GM12864 (cell line): ENCODE measurements at regions not wholly inside any gene's neighbourhood (a gene's known extent, or its start where the extent isn't known, plus 50 kb on each side); places are given as distances from the start of the nearest gene placed in this dataset.

ENCODE experiments used
- DNase-seq: peaks from one replicate; pipeline ENCODE4 v3.0.0-alpha.2; 2011; ENCODE audit warnings: low read depth
- H3K4me3 ChIP-seq: 2 replicates; pipeline ENCODE4 v1.5.1; 2011; ENCODE audit warnings: mild to moderate bottlenecking, low read depth, low read length, control low read depth
- TF ChIP-seq, protein P1 (sequence below): IDR thresholded peaks from 2 replicates; pipeline ENCODE4 v1.5.1; 2011; ENCODE audit warnings: low read depth, mild to moderate bottlenecking, moderate library complexity, low read length, control low read depth, inconsistent platforms; ENCODE audit errors: missing control alignments

DNA sequence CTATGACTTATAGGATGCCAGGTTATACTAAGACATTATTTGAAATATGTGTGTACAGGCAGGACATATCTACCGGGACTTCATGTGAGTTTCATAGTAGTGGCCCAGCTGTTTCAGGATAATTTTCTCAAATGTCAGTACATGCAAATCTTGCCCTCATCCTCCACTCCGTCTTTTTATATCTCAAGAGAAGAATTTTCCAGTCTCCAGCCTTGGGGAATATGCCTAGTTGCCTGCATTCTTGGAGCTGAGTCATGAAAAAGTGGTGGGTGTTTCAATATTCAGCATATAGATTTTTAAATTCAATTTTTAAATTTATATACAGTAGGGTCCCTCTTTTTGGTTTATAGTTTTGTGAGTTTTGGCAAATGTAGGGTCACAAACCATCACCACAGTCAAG lies 236.7 kb downstream of the OTUD1 start:
- no peak for DNase-seq

DNA sequence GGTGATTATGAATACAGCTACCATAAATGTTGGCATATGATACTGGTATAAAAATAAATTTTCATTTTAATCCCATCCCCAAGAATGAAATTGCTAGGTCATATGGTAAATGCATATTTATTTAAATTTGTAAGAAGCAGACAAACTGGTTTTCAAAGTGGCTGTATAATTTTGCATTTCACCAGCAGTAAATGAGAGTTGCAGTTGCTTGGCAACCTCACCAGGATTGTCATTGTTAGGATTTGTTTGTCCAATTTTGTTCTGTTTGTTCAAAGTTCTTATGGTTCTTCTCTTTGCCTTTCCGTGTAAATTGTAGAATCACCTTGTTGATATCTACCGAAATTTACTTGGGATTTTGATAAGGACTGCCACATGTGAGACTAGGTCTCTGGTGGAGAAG lies 237.4 kb downstream of the OTUD1 start:
- DNase-seq: no peak
- TF ChIP-seq, protein P1, sequence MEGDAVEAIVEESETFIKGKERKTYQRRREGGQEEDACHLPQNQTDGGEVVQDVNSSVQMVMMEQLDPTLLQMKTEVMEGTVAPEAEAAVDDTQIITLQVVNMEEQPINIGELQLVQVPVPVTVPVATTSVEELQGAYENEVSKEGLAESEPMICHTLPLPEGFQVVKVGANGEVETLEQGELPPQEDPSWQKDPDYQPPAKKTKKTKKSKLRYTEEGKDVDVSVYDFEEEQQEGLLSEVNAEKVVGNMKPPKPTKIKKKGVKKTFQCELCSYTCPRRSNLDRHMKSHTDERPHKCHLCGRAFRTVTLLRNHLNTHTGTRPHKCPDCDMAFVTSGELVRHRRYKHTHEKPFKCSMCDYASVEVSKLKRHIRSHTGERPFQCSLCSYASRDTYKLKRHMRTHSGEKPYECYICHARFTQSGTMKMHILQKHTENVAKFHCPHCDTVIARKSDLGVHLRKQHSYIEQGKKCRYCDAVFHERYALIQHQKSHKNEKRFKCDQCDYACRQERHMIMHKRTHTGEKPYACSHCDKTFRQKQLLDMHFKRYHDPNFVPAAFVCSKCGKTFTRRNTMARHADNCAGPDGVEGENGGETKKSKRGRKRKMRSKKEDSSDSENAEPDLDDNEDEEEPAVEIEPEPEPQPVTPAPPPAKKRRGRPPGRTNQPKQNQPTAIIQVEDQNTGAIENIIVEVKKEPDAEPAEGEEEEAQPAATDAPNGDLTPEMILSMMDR: no peak

More for the DNA sequence above, 236.7 kb downstream of the OTUD1 start:
- TF ChIP-seq, protein P1: no peak
- H3K4me3 ChIP-seq: no peak overlapping the region

DNA sequence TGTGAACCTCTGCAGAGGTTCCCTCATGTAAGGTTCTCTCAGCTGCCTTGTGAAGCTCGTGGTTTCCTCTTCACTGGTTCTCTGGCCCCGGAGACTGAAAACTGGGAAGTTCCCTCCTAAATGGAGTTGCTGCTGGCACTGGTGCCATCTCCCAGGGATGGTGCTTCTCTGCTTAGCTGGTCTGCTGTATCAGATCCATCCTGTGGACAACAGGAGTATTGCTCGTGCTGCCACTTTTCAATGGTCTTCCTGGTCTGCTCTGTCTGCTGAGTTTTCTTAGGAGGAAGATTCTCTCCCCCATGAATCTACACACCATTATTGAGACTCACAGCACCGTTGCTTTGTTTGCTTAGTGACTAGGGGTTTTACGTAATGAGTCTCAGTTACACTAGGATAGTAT lies 247.8 kb downstream of the OTUD1 start:
- TF ChIP-seq, protein P1: no peak
- no peak for DNase-seq
- H3K4me3 ChIP-seq: no peak overlapping the region

More for the DNA sequence above, 237.4 kb downstream of the OTUD1 start:
- no peak overlapping the region for H3K4me3 ChIP-seq

DNA sequence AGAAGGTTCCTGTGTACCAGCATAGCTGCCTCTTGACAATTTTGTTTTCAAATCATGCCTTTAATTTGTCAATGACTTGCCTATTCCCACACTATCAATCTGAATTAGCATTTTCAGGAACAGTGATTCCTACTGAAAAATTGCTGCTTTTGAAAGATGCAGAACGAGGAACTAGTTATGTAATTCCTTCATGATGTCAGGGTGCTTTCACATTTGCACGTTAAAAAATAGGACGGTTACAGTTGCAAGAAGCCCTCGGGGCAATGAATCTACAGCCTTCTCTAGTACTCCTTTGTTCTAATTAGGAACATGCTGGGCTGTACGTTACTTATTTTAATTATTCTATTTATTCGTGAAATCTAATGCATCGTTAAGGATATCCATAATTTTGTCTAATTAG lies 253.9 kb downstream of the OTUD1 start:
- DNase-seq: no peak
- TF ChIP-seq, protein P1: no peak
- H3K4me3 ChIP-seq: no peak overlapping the region

DNA sequence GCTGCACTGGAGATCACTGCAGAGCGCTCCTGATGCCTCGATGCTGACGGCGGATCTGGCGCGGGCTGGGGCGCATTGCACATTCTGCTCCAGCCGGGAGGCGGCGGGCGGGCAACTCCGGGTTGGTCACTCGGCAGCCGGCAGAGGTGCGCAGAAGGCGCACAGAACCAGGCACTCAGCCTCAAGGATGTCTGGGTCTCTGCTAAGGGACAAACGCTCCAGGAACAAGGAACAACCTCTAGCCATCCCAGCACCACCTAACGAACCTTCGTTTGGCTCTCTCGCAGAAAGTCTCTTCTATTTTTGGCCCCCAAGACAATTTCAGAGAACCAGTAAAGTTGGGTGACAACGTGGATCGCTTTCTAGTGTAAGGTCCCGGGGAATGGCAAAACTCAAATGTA lies 254.6 kb downstream of the OTUD1 start:
- TF ChIP-seq, protein P1: no peak
- DNase-seq: no peak
- H3K4me3 ChIP-seq: no peak overlapping the region

DNA sequence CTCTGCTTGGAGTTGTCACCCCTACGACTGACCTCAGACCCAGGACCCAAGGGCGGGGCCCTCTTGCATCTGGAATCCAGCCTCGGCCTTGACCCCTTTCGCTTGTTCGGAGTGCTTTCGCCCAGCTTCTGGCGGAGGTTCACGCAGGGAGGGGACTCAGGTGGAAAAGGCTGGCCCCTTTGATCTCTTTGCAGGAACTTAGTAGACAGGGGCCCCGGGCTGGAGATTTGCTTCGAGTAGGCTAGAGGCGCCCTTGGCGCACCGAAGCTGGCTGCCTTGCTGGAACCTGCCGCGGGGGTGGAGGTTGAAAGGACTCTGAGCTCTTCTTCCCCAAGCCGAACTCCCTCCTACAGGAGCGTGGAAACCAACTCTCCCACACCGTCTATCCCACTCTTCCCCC lies 255.1 kb downstream of the OTUD1 start:
- H3K4me3 ChIP-seq: no peak overlapping the region
- TF ChIP-seq, protein P1: no peak
- DNase-seq: no peak

DNA sequence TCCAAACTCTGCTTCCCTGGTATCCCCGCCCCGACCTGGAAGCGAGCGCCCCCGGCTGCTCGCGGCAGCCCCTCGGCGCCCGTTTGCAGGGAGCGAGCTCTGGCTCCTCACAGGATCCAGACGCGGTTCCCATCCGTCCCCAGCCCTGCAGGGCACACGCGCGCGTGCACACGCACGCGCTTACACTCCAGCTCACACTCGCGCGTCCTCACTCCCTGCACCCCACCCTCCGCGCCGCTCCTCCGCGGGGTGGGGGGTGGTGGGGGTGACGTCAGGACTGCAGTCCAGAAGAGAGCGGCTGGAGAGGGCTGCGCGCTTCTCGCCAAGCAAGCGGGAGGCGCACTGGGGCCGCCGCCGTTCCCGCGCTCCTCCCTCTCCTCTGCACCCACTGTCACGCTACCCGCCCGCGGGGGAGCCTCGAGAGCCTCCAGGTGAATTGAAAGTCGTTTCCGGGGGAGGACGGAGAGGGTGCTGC lies 255.6 kb downstream of the OTUD1 start:
- TF ChIP-seq, protein P1: no peak
- H3K4me3 ChIP-seq: no peak overlapping the region
- no peak for DNase-seq
